Smooth muscle cell (in vitro differentiated cells): ENCODE measurements at regions not wholly inside any gene's neighbourhood (a gene's known extent, or its start where the extent isn't known, plus 50 kb on each side); places are given as distances from the start of the nearest gene placed in this dataset.
A peak's percentile ranks its signal among the peaks of the same experiment; 100 is the strongest.

Experiments used
- DNase-seq: peaks from one replicate; lab custom pipeline; 2025; ENCODE audit not compliant: unreplicated experiment; lab: John Stamatoyannopoulos, UW
- H2AFZ ChIP-seq: fragments of 200-600 bp; sonication (generic); 2 replicates; pipeline ENCODE4 v1.6.0; 2016; ENCODE audit warnings: antibody characterized with exemption, low read depth, mild to moderate bottlenecking
- H3F3A ChIP-seq: fragments of 200-600 bp; sonication (generic); 2 replicates; pipeline ENCODE4 v1.6.0; 2017; ENCODE audit warnings: antibody characterized with exemption, low read depth
- H3K27ac ChIP-seq: fragments of 200-600 bp; sonication (generic); 2 replicates; pipeline ENCODE4 v1.5.1; 2016; ENCODE audit warnings: low read depth, mild to moderate bottlenecking
- H3K27me3 ChIP-seq: fragments of 200-600 bp; sonication (generic); 2 replicates; pipeline ENCODE4 v1.6.1; 2016; ENCODE audit warnings: low read depth, mild to moderate bottlenecking
- H3K36me3 ChIP-seq: fragments of 200-600 bp; sonication (generic); 2 replicates; pipeline ENCODE4 v1.5.1; 2016; ENCODE audit warnings: low read depth
- H3K4me1 ChIP-seq: fragments of 200-600 bp; sonication (generic); 2 replicates; pipeline ENCODE4 v1.5.1; 2016; ENCODE audit warnings: low read depth
- H3K4me2 ChIP-seq: fragments of 200-600 bp; sonication (generic); 2 replicates; pipeline ENCODE4 v1.6.0; 2016; ENCODE audit warnings: mild to moderate bottlenecking
- H3K4me3 ChIP-seq: fragments of 200-600 bp; sonication (generic); 2 replicates; pipeline ENCODE4 v1.5.1; 2016; ENCODE audit warnings: mild to moderate bottlenecking
- H3K79me2 ChIP-seq: fragments of 200-600 bp; sonication (generic); 2 replicates; pipeline ENCODE4 v1.6.0; 2016; ENCODE audit warnings: low read depth, mild to moderate bottlenecking
- H3K9ac ChIP-seq: fragments of 200-600 bp; sonication (generic); 2 replicates; pipeline ENCODE4 v1.6.0; 2016; ENCODE audit warnings: low read depth
- H3K9me3 ChIP-seq: fragments of 200-600 bp; sonication (generic); replicated peaks from 2 replicates; pipeline ENCODE4 v1.5.1; 2016; ENCODE audit warnings: low read depth
- H4K20me1 ChIP-seq: fragments of 200-600 bp; sonication (generic); 2 replicates; pipeline ENCODE4 v1.6.0; 2016; ENCODE audit warnings: low read depth
- WGBS: methylation state at CpG from one replicate; pipeline ENCODE4 v1.1.7; 2016; ENCODE audit warnings: low lambda C conversion rate; 5-methylcytosine and 5-hydroxymethylcytosine counted together
- TF ChIP-seq, protein P1 (sequence below): fragments of 200-600 bp; sonication (generic); IDR thresholded peaks from 2 replicates; pipeline ENCODE4 v1.5.1; 2017; ENCODE audit warnings: borderline replicate concordance, mild to moderate bottlenecking, antibody characterized with exemption; ENCODE audit not compliant: insufficient read depth, poor library complexity, severe bottlenecking

DNA sequence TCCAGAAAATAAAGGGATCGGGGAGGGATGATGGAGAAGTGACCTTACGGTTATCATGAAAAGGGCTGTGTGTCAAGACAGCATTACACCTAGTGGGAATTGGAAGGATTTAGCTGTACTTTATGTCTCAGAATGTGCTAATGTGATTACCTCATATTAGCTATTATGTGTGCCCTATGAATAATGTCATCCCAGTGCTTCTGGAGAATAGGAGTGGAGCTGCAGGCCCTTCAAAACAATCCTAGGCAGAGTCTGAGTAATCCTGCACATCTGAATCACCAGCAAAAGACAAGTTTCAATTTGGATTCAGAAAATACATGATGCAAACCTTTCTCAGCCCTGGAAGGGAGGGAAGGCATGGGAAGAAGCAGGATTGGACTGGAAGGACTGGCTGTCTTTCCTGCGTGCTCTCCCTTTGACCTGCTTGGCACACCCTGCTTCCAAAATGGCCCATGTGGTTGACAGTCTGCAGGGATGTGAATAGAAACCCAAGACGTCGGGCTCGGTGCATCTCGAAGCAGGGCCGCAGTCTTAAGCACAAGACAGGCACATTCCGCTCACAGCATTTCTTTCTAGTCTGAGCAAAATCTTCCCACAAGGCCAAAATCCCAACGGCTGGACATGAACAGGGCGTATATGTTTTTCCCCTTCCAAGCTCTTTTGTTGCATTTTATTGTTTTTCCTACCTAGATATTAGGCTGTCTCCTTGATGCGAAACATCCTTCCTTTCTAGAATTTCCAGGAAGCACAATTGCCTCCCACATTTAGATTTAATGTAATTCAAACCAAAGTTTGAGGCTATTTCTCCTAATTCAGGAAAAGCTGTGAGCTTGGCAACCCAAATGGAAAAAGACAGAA is 54.3 kb upstream of the TARBP1 start:
- Histone ChIP-seq H4K20me1 (no peaks in the 10 kb centered on the region), H3K9ac (peak overlapping the region; percentile 84), H3K27me3 (no peaks in the 10 kb centered on the region), H3K79me2 (no peaks in the 10 kb centered on the region), H3F3A (peaks cover 40% of the 10 kb centered on the region), H3K9me3 (no peaks in the 10 kb centered on the region), H2AFZ (peak overlapping the region; percentile 70), H3K36me3 (no peaks in the 10 kb centered on the region), H3K27ac (peak overlapping the region; percentile 99), H3K4me2 (peak overlapping the region; percentile 70), H3K4me1 (peaks cover 42% of the 10 kb centered on the region), H3K4me3 (no peak overlapping the region)
- DNase-seq, result no peak
- 83% methylated on average over 12 of the region's 12 CpGs for WGBS
- TF ChIP-seq, protein P1, sequence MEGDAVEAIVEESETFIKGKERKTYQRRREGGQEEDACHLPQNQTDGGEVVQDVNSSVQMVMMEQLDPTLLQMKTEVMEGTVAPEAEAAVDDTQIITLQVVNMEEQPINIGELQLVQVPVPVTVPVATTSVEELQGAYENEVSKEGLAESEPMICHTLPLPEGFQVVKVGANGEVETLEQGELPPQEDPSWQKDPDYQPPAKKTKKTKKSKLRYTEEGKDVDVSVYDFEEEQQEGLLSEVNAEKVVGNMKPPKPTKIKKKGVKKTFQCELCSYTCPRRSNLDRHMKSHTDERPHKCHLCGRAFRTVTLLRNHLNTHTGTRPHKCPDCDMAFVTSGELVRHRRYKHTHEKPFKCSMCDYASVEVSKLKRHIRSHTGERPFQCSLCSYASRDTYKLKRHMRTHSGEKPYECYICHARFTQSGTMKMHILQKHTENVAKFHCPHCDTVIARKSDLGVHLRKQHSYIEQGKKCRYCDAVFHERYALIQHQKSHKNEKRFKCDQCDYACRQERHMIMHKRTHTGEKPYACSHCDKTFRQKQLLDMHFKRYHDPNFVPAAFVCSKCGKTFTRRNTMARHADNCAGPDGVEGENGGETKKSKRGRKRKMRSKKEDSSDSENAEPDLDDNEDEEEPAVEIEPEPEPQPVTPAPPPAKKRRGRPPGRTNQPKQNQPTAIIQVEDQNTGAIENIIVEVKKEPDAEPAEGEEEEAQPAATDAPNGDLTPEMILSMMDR, result no peak

DNA sequence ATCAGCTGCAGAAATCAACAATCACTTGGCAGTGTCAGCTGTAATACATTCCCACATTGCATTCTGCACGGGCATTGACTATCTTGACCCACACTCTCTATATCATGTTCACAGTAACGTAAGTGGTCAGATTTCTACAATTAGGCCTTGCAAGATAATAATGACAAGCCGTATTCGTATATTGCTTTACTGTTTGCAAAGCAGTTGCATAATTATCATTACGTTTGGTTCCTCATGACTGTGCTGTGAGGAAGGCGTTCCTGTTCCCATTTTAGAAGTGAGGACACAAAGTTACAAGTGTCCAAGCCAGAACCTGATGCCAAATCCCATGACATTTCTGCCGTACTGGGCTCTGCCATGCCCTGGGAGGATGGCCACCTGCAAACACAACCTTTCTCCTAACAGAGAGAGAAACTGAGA is 53.5 kb upstream of the TARBP1 start:
- Histone ChIP-seq H3K4me1 (peaks cover 45% of the 10 kb centered on the region), H3K9ac (peak overlapping the region; percentile 51), H3K79me2 (no peaks in the 10 kb centered on the region), H3K36me3 (no peaks in the 10 kb centered on the region), H3K9me3 (no peaks in the 10 kb centered on the region), H3K4me3 (no peak overlapping the region), H3F3A (peaks cover 40% of the 10 kb centered on the region), H3K4me2 (no peak overlapping the region), H3K27ac (peak overlapping the region; percentile 99), H2AFZ (no peak overlapping the region), H4K20me1 (no peaks in the 10 kb centered on the region), H3K27me3 (no peaks in the 10 kb centered on the region)
- WGBS, result 92% methylated on average over 7 of the region's 7 CpGs
- TF ChIP-seq, protein P1, result no peak
- no peak for DNase-seq

- Histone ChIP-seq H3K9ac (peak overlapping the region; percentile 88), H3K27me3 (no peaks in the 10 kb centered on the region), H3K4me3 (no peak overlapping the region), H3K4me1 (peaks cover 41% of the 10 kb centered on the region), H3K36me3 (no peaks in the 10 kb centered on the region), H2AFZ (peak overlapping the region; percentile 70), H3K9me3 (no peaks in the 10 kb centered on the region), H3K27ac (peak overlapping the region; percentile 99), H3K4me2 (peak overlapping the region; percentile 43), H3K79me2 (no peaks in the 10 kb centered on the region), H3F3A (peaks cover 37% of the 10 kb centered on the region), H4K20me1 (no peaks in the 10 kb centered on the region)
- no peak for DNase-seq
- 58% methylated on average over 20 of the region's 20 CpGs for WGBS
- TF ChIP-seq, protein P1, result no peak
These were observed 52.2 kb upstream of the TARBP1 start for GRCh38 chr1:234531151-234531635.
